NCI-H526 (cell line): ENCODE measurements at regions not wholly inside any gene's neighbourhood (a gene's known extent, or its start where the extent isn't known, plus 50 kb on each side); places are given as distances from the start of the nearest gene placed in this dataset.
A peak's percentile ranks its signal among the peaks of the same experiment; 100 is the strongest.
"Not testable (repeated sequence)": the region's sequence is repeated elsewhere in the genome, so short reads cannot be mapped to it uniquely, and the experiment has no call there.

Source experiments
- DNase-seq, 2 experiments: peaks; one replicate each; lab custom pipeline; 2025; lab: John Stamatoyannopoulos, UW

DNA sequence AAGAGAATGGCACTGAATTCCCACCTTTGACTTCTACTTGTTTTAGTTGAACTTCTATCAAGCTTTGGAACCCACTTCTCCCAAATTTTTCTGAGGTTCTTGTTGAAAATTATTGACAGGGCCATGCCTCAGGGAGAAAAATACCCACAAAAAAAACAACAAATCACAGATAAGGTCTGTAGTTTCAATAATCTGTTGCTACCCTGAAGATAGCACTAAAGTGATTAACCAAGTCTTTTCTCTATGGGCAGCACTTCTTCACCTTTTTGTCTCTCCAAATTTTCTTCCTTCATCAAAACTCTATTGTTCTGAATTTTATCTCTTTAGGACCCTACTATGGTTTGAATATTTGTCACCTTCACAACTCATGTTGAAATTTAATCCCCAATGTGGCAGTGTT lies 154.3 kb upstream of the FGF10 start:
- no peak for DNase-seq

DNA sequence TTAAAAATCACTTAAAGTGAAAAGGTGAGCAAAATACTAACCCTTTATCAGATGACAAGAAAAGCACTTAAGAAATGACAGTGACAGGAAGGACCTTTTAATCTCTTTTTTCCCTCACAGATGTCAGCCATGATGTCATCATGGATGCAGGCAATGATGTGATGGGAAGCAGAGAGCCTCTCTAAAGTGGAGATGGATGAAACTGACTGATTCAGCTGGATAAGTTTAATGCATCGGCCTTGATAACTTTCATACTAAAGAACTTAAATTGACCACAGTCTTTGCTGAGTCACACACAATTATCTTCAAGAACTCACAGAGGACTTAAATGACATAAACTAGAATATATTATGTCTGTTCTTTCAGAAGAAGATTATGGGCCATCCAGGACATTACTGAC lies 153.2 kb upstream of the FGF10 start:
- no peak for DNase-seq

DNA sequence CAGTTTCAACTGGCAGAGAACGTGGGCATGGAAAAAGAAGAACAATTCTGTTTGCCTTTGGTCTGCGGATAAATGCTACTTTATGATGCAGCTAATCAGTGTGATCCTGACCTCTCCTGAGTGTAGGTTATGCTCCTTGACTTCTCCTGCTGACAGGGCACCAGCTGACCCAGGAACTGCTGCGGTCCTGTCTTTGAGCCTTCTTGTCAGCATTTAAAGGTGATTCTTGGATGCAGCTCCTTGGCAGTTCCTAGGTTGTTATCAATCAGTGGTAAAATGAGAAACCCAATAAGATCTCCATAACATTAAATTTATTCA lies 150.3 kb upstream of the FGF10 start:
- no peak for DNase-seq

DNA sequence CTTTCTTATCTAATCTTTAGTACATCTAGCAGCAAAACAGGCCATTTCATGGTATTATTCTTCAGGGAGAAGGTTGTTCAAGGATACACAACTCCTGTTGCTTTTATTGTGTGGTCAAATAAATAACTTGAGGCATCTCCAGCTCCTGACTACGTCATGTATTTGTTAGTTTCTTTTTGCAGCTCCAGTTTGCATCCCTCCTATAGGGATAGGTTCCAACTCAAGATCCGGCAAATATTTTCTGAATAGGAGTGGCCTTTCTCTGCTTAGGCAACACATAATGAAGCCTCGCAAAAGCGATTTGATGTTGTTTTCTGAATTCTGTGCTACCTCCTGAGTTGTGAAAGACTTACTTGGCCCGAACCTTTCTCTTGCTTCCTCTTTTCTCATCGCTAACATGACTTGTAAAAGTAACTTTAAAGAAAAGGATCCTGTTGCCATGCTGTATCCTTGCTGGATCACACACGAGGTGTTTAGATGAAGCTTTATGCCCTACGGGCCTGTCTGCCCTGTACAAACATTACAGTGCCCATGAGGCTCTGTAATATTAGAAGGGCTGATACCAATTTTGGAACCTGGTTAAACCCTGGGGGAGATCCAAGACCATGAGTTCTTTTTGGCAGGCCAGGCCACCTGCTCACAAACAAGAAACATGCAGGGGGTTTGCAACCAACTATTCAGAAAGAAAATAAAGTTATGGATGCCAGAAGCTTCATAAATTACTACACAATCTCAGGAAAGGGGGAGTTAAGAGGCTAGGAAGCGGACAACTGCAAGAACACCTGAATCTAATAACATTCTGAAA lies 149.8 kb upstream of the FGF10 start:
- no peak for DNase-seq

DNA sequence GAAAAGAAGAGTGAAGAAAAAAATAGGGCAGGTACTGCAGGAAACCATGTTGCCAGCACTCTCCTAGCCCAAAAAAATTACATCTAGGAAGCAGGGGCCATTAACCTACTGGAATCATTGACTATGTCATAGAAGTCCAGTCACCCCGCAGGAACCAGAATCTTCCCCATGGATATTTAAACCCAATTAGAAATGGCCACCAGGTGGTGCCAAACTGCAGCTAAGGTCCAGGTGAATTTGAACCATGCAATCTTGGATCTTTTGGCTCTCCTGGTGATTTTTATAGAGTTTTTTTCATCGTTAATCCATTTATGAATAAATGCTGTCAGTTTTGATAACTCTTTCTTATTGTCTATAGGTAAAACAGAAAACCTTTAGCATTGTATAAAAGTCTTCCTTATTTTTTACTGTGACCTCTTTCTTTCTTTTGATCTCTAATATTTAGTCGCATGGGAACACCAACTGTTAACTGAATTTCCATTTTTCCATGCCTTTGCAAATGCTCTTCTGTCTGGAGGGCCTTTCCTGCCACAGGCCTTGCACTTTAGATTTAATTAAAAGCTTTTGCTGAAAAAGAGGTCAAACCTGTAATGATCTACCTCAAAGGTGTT lies 147.5 kb upstream of the FGF10 start:
- peak; percentile 25 to 74 for DNase-seq

DNA sequence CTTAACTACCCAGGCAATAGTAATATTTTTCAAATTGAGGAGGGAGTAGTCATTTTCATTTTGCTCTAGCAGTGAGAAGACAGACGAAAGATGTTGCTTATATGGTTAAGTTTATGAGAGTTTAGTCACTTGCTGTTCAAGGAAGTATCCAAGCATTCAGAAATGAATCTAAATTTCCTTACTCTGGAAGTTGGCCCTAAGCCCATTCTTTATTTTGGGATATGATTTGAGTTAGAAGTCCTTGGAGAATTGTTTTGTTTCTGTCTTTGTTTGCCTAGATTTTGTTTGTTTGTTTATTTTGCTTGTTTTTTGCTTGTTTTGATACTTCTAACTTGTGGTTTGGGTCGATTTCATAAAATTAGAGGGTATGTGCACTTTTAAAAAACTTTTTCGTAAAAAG lies 146.4 kb upstream of the FGF10 start:
- DNase-seq, result no peak

DNA sequence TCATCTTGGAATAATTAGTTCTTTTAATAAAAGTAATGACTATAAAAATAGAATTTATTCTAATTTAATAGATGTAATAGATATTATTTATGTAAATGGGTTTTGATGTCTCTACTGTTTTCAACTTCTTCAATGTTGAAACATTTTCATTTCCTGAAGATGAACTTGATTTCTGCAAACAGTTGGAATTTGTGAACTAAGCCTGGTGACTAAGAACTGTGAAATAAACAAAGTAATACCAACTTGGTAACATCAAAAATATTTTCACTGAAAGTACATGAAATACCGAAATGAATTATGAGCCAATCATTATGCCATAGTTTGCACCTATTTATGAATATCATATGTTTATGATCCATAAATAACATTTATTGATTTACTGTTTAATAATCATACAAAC lies 143.8 kb upstream of the FGF10 start:
- no peak for DNase-seq

DNA sequence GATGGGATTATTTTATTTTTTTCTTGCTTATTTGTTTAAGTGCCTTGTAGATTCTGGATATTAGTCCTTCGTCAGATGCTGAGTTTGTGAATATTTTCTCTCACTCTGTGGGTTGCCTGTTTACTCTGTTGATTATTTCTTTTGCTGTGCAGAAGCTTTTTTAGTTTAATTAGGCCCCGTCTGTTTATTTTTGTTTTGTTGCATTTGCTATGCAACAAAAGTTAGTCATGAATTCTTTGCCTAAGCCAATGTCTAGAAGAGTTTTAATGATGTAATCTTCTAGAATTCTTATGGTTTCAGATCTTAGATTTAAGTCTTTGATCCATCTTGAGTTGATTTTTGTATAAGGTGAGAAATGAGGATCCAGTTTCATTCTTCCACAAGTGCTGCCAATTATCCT lies 142.5 kb upstream of the FGF10 start:
- DNase-seq, result not testable (repeated sequence)

DNA sequence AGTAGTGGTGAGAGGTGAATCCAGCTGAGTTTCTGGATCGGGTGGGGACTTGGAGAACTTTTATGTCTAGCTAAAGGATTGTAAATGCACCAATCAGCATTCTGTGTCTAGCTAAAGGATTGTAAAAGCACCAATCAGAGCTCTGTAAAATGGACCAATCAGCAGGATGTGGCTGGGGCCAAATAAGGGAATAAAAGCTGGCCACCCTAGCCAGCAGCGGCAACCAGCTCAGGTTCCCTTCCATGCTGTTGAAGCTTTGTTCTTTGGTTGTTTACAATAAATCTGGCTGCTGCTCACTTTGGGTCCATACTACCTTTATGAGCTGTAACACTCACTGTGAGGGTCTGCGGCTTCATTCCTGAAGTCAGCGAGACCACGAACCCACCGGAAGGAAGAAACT lies 141.6 kb upstream of the FGF10 start:
- DNase-seq, result not testable (repeated sequence)

DNA sequence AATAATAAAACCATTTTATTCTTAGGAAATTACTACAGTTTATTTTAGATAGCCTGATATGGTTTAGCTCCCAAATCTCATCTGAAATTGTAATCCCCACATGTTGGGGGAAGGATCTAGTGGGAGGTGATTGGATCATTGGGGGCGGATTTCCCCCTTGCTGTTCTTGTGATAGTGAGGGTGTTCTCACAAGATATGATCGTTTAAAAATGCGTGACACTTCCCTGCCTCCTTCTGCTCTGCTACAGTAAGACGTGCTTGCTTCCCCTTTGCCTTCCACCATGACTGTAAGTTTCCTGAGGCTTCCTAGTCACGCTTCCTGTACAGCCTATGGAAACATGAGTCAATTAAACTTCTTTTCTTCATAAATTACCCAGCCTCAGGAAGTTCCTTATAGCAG lies 122.4 kb upstream of the FGF10 start:
- DNase-seq, result no peak

DNA sequence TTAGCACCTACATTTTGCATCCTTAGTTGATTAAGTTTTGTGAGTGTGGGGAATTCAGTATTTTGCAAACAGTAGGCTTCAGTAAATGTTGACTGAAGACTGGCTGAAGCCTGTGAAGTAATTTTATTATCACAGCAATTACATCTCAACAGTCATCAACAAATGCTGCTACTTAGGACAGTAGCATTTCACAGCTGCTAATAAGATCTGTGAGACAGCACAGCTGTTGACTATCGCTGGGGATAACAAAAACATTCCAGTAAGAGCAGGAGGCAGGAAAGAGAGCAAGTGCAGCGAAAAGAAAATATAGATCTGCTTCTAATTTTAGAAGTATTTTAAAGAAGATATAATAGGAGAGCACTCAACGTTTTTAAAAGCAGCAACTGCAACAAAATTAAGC lies 117.3 kb upstream of the FGF10 start:
- DNase-seq, result no peak

DNA sequence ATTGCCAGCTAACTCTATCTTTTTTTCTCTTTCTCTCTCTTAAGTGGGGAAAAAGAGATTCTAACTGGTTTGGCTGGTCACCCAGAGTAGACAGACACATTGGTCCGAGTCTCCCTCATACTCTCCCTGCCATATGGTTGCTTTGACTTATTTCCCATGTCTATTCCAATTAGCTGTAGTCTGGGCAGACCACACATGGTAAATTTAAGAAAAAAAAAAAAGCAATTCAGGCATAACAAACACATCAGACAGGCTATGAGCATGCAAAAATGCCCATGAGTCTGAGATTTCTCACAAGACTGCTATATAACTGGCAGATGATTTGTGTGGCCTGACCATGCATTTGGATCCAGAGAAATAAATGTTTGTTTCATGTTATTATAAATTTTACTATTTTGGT lies 110.2 kb upstream of the FGF10 start:
- DNase-seq, result no peak

DNA sequence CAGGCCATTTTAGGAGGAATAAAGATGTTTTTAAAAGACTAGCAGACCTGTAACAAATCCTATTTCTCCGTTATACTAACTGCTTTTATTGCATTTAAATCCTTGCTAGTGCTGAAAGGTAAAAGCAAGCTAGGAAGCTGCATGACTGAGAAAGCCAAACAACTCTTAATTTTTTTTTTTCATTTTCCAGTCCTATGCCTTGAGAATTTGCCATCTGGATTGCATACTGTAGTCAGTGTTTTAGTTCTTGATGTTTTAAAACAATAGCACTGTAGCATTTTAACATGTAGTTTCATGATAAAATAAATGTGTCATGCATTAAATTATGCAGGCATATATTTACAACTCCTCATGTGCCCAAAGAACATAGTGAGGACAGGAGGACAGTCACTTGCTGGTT lies 108.4 kb upstream of the FGF10 start:
- no peak for DNase-seq

DNA sequence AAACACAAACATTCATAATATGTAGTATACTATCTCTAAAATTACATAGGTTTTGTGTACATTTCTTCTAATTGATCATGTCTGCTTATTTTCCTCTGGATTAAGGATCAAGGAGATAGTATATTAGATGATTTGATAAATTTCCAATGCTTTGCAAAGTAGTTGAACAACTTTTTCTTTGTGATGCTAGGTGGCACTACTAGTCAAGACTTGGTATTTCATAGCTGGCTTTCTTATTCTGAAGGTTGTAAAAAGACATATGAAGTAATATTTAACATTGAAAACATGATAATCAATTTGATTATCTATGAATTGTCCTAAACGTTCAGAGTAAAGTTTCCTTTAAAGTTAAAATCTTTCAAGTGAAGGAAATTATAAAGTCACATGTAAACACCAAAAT lies 106.1 kb upstream of the FGF10 start:
- DNase-seq, result no peak

DNA sequence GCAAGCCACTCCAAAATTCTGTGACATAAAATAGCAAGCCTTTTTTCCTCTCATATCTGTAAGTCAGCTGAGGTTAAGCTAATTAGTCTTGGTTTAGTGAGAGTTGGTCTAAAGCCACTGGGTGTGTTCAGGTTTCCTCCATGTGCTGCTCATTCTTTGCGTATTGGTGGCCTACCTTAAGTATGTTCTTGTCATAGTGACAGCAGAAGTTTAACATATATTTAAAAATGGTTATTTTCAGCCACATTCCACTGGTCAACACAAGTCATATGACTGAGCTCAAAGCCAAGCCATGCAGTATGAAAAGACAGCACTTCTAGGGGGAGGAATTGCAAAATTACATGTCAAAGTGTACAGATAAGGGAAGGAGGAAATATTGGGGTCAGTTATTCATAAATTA lies 100.5 kb upstream of the FGF10 start:
- no peak for DNase-seq

DNA sequence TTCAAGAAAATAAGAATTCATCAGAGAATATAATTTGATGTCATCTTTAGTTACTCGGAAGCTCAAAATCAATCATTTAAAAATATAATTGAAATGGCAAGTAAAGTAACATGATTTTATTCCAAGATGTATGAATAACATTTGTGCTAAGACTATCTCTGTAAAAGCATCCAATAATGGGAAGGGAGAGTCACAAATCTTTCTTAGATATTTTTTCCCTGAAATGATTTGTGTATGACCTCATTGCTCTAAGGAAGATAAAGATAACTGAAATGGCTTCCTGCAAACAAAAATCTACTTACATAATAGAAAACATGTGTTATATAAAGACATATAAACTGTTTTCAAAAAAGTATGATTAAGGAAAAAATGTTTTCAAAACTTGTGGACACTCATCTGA lies 97.4 kb upstream of the FGF10 start:
- DNase-seq, result no peak

DNA sequence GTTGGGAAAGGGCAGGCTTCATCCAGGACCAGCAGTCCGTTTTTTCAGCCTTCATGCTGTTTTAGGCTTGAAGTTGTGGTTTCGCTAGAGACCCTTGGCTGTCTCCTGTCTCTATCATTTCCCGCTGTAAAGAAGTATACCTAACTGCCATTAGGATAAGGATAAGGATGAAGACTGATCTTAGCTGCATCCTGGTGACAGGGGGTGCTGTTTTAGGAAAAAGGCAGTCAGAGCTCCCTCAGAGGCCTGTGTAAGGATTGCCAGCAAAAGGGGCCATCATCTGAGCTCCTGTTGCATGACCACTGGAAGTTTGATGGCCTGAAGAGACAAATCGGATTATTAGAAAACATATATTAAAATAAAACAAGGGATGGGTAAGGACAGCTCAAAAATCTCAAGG lies 64.8 kb upstream of the FGF10 start:
- DNase-seq, result no peak

DNA sequence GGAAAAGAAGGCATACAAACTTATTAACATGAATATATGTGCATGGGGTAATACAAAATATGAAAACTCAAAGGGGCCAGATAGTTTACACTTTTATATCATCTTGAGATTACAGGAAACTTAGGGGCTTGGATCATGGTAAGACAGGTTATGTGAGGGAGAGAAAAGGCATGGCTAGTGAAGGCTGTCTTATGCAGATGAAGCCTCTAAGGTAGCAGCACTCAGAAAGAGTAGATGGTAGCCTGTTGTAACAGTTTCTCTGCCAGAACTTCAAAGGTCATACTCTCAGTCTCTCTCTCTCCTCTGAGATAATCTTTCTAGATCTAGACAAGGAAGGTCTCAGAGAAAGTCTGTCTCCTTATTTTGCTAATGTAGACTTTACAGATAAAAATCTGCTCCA lies 57.2 kb upstream of the FGF10 start:
- DNase-seq, result no peak

DNA sequence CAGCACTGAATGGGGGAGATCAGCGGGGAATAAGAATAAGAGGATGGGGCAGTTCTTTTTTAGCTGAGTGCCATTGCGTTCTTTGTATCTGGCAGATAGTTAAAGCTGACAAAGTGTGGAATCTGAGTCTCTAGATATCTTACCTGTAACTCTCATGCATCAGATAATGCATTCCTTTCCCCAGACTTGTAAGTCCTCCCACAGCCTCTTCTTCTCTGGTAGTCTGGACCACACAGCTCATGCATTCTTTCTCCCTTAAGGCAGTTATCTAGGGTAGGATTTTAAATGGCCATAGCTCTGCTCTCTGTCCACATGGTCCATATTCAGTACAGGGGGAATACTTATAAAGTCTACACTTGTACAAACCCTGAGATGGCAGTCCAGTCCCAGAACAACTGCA lies 54.0 kb upstream of the FGF10 start:
- DNase-seq, result no peak

DNA sequence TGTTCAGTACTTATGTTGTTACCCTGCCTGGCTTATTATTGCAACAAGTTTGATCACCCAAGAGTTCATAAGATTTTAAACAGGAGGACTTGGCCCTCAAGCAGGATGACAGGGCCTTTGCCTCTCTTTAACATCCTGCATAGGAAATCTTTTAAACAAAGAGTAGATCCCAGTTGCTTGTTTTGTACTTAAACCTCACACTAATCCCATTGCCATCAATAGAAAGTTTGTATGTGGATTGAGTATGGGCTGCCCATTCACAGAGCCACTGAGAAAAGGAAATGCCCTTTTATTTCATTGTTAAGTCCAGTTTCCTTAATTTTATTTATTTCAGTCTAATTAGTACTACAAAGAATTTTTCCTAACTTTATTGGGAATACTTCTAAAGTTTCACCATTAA lies 52.2 kb upstream of the FGF10 start:
- DNase-seq, result no peak

DNA sequence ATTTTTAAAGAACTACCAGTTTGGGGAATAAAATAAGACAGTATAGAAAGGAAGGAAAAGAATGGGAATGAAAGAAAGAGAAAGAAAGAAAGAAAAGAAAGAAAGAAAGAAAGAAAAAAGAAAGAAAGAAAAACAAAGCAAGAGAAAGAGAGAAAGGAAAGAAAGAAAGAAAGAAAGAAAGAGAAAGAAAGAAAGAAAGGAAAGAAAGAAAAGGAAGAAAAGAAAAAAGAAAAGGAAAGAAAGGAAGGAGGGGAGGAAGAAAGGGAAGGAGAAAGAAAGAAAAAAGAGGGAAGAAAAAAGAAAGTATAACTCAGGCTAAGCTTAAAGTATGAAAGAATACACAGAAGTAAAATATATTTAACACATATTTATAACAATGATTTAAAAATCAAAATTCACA lies 51.0 kb upstream of the FGF10 start:
- DNase-seq, result no peak
